Ovary (tissue), 7 donors: ENCODE measurements at regions not wholly inside any gene's neighbourhood (a gene's known extent, or its start where the extent isn't known, plus 50 kb on each side); places are given as distances from the start of the nearest gene placed in this dataset.

Experiments
- DNase-seq, 5 donors: peaks; one replicate each; pipeline ENCODE4 v3.0.0-alpha.2; 2019 to 2020
- H3K27ac ChIP-seq, 2 donors: fragments of 200-600 bp; one replicate each; pipeline versions ENCODE4 v1.5.1 to v1.8.0; 2019 to 2022
- H3K27me3 ChIP-seq: fragments of 200-600 bp; one replicate; pipeline ENCODE4 v1.8.0; 2022
- H3K36me3 ChIP-seq: fragments of 200-600 bp; sonication (generic); one replicate; pipeline ENCODE4 v1.5.1; 2019
- H3K4me1 ChIP-seq: one replicate; pipeline ENCODE4 v1.8.1; 2013; ENCODE audit warnings: mild to moderate bottlenecking, moderate library complexity; ENCODE audit not compliant: insufficient read depth
- H3K4me3 ChIP-seq: fragments of 200-600 bp; sonication (generic); one replicate; pipeline ENCODE4 v1.5.1; 2017
- H3K9me3 ChIP-seq, 2 donors: fragments of 200-600 bp in 1 of 2; sonication (generic) in 1 of 2; one replicate each; pipeline versions ENCODE4 v1.5.1 to v1.8.1; 2013 to 2019; ENCODE audit warnings: mild to moderate bottlenecking in 1 of 2, moderate library complexity in 1 of 2
- CTCF ChIP-seq, 3 donors: fragments of 450-650 bp in 2 of 3; fragments of 200-600 bp in 1 of 3; IDR thresholded peaks; one replicate each; pipeline versions ENCODE4 v1.5.1 to v1.8.0; 2016 to 2022; ENCODE audit warnings: antibody characterized with exemption in 3 of 3, mild to moderate bottlenecking in 1 of 3
- EP300 ChIP-seq: sonication (generic); formaldehyde crosslinking; IDR thresholded peaks from one replicate; pipeline ENCODE4 v1.6.1; 2017; ENCODE audit warnings: antibody characterized with exemption
- POLR2A ChIP-seq: fragments of 450-650 bp; IDR thresholded peaks from one replicate; pipeline ENCODE4 v1.6.1; 2017; ENCODE audit warnings: antibody characterized with exemption, mild to moderate bottlenecking, moderate library complexity
- whole genome bisulfite sequencing, 3 donors: extraction: QIAGEN DNeasy Blood & Tissue Kit in 1 of 3; methylation state at CpG; one replicate each; pipeline versions ENCODE4 v1.1.5 to v1.1.7; 2013 to 2017; 5-methylcytosine and 5-hydroxymethylcytosine counted together
- intact Hi-C, 4 donors: fragments of 100-400 bp; cut with DNase I; formaldehyde crosslinking; loops; one replicate each; pipeline versions ENCODE4 v1.11.0 to v1.15.1; 2022 to 2023
- donor health status: DM: no; HTN: no; CAD: no; lungs with moderate emphysema.
- donor health status: DM: no; HTN: no; CAD: no.
- donor health status: Bipolar disorder and iron deficiency.
- donor health status: DM: no; HTN: no; CAD: no.
- donor health status: DM: yes; HTN: yes; CAD: no.

GRCh38 chr3:152778022-152778421, 56.9 kb upstream of the P2RY1 start:
- no peak for DNase-seq
- Histone ChIP-seq H3K9me3 (no peaks in the 10 kb centered on the region), H3K4me1 (no peaks in the 10 kb centered on the region), H3K4me3 (no peak overlapping the region), H3K36me3 (no peaks in the 10 kb centered on the region), H3K27me3 (peaks cover 2% of the 10 kb centered on the region), H3K27ac (no peak overlapping the region)
- 26 to 31% (median 27%) methylated on average over 2 of the region's 2 CpGs for WGBS, 3 donors
- TF ChIP-seq CTCF (IDR thresholded peaks at IDR 0.05) = no peak
- TF ChIP-seq EP300 = no peak
- no peak for TF ChIP-seq POLR2A
- intact Hi-C loops = no loop called here

DNA sequence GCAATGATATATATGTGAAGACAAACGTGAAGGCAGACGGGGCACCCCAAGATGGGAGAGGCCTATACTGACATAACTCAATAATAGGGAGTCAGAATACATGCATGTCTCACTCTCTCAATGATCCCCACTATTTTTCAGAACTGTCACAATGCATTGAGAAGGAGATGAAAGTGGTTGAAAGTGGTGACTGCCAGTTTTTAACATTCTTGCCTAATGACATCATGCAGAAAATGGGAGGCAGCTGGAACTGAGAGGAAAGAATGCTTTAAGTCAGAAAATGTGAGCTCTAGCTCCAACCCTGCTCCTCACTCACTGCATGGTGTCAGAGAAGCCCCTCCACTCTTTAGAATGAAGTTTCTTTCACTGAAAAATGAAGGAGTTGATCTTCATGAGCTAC, 55.3 kb upstream of the P2RY1 start:
- Histone ChIP-seq H3K9me3 (no peaks in the 10 kb centered on the region), H3K4me3 (no peak overlapping the region), H3K4me1 (no peaks in the 10 kb centered on the region), H3K36me3 (no peaks in the 10 kb centered on the region), H3K27me3 (peaks cover 2% of the 10 kb centered on the region), H3K27ac (no peak overlapping the region)
- DNase-seq = no peak
- intact Hi-C loops = no loop called here
- 65 to 79% (median 66%) methylated on average over 2 of the region's 2 CpGs for WGBS, 3 donors
- TF ChIP-seq CTCF (IDR thresholded peaks at IDR 0.05) (no peak), EP300 (no peak), POLR2A (no peak)

DNA sequence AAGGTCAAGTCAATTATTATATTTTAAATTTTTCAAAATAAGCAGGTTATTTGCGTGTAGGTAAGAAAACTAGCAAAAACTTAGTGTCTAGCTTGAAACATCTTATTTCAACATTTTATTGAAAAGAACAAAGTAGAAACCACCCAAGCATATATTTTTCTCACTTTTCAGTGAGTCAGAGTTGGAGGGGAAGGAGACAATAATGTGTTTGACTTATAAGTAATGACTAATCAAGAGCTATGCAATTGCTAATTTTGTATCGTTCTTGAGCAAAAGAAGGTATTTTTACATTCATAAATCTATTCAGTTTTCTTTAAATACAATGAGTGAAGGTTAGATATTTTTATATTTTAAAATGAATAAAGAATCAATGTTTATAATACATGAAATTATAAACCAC, 54.4 kb upstream of the P2RY1 start:
- Histone ChIP-seq H3K9me3 (no peaks in the 10 kb centered on the region), H3K36me3 (no peaks in the 10 kb centered on the region), H3K4me3 (no peak overlapping the region), H3K27me3 (peaks cover 2% of the 10 kb centered on the region), H3K27ac (no peak overlapping the region), H3K4me1 (no peaks in the 10 kb centered on the region)
- intact Hi-C loops = no loop called here
- no peak for TF ChIP-seq CTCF (IDR thresholded peaks at IDR 0.05)
- TF ChIP-seq EP300 = no peak
- WGBS, 3 donors = 89 to 98% (median 94%) methylated on average over 2 of the region's 2 CpGs
- no peak for DNase-seq

DNA sequence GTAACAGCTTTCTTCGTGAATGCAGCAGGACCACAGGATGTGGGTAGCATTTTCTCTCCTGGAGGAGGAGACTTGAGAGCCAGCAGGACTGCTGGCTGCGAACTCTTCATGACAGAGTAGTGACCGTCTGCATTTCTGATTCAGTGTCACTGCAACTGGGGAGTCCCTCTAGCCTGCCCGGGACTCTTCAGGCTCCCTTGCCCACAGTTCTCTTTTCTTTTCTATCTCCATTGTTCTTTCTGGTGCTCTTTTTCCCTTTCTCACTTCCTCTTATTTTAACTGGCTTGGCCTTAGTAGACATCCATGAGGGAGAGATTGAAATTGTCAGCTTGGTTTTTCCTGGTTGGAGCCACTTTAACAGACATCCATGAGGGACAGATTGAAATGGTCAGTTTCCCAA, 49.9 kb upstream of the P2RY1 start:
- Histone ChIP-seq H3K36me3 (no peaks in the 10 kb centered on the region), H3K4me3 (no peak overlapping the region), H3K4me1 (no peaks in the 10 kb centered on the region), H3K27me3 (peaks cover 2% of the 10 kb centered on the region), H3K9me3 (no peaks in the 10 kb centered on the region), H3K27ac (no peak overlapping the region)
- WGBS, 3 donors = 88 to 95% (median 89%) methylated on average over 4 of the region's 4 CpGs
- DNase-seq = no peak
- intact Hi-C loops = no loop called here
- no peak for TF ChIP-seq EP300
- TF ChIP-seq POLR2A = no peak
- TF ChIP-seq CTCF (IDR thresholded peaks at IDR 0.05) = no peak
